Hepatocyte (in vitro differentiated cells): ENCODE measurements at regions not wholly inside any gene's neighbourhood (a gene's known extent, or its start where the extent isn't known, plus 50 kb on each side); places are given as distances from the start of the nearest gene placed in this dataset.

Source experiments
- DNase-seq: peaks from one replicate; pipeline ENCODE4 v3.0.0-alpha.2; 2016; ENCODE audit warnings: low spot score
- H2AFZ ChIP-seq: fragments of 200-600 bp; sonication (generic); 2 replicates; pipeline ENCODE4 v1.6.0; 2016; ENCODE audit warnings: antibody characterized with exemption, mild to moderate bottlenecking
- H3K27ac ChIP-seq: fragments of 200-600 bp; sonication (generic); 2 replicates; pipeline ENCODE4 v1.5.1; 2016; ENCODE audit warnings: mild to moderate bottlenecking
- H3K27me3 ChIP-seq: fragments of 200-600 bp; sonication (generic); 2 replicates; pipeline ENCODE4 v1.6.1; 2016
- H3K36me3 ChIP-seq: fragments of 200-600 bp; sonication (generic); replicated peaks from 2 replicates; pipeline ENCODE4 v1.5.1; 2016; ENCODE audit warnings: low read depth; ENCODE audit not compliant: insufficient read depth
- H3K4me1 ChIP-seq: fragments of 200-600 bp; sonication (generic); 2 replicates; pipeline ENCODE4 v1.5.1; 2016; ENCODE audit warnings: mild to moderate bottlenecking, moderate library complexity; ENCODE audit not compliant: insufficient read depth
- H3K4me2 ChIP-seq: fragments of 200-600 bp; sonication (generic); 2 replicates; pipeline ENCODE4 v1.6.0; 2016
- H3K4me3 ChIP-seq: fragments of 200-600 bp; sonication (generic); 2 replicates; pipeline ENCODE4 v1.5.1; 2016; ENCODE audit warnings: mild to moderate bottlenecking
- H3K79me2 ChIP-seq: fragments of 200-600 bp; sonication (generic); 2 replicates; pipeline ENCODE4 v1.6.0; 2017; ENCODE audit warnings: mild to moderate bottlenecking
- H3K9me2 ChIP-seq: fragments of 200-600 bp; sonication (generic); replicated peaks from 2 replicates; pipeline ENCODE4 v1.6.0; 2017; ENCODE audit warnings: mild to moderate bottlenecking; ENCODE audit not compliant: insufficient read depth
- H3K9me3 ChIP-seq: fragments of 200-600 bp; sonication (generic); 2 replicates; pipeline ENCODE4 v1.5.1; 2016; ENCODE audit warnings: low read depth, mild to moderate bottlenecking
- H4K20me1 ChIP-seq: fragments of 200-600 bp; sonication (generic); 2 replicates; pipeline ENCODE4 v1.6.0; 2016; ENCODE audit warnings: mild to moderate bottlenecking; ENCODE audit not compliant: insufficient read depth, poor library complexity, severe bottlenecking
- EZH2 ChIP-seq: fragments of 200-600 bp; sonication (generic); IDR thresholded peaks from 2 replicates; pipeline ENCODE4 v1.6.1; 2016; ENCODE audit warnings: antibody characterized with exemption, mild to moderate bottlenecking, borderline replicate concordance
- EZH2phosphoT487 ChIP-seq: fragments of 200-600 bp; sonication (generic); IDR thresholded peaks from one replicate; pipeline ENCODE4 v1.6.1; 2018; ENCODE audit warnings: antibody characterized with exemption, mild to moderate bottlenecking, low read depth, moderate library complexity; ENCODE audit not compliant: unreplicated experiment, severe bottlenecking
- WGBS: methylation state at CpG from one replicate; pipeline ENCODE4 v1.1.6; 2016; ENCODE audit warnings: low lambda C conversion rate; ENCODE audit errors: missing lambda C conversion rate; 5-methylcytosine and 5-hydroxymethylcytosine counted together
- TF ChIP-seq, protein P1 (sequence below): fragments of 200-600 bp; sonication (generic); IDR thresholded peaks from 2 replicates; pipeline ENCODE4 v1.5.1; 2016; ENCODE audit warnings: antibody characterized with exemption, mild to moderate bottlenecking; ENCODE audit not compliant: poor library complexity

DNA sequence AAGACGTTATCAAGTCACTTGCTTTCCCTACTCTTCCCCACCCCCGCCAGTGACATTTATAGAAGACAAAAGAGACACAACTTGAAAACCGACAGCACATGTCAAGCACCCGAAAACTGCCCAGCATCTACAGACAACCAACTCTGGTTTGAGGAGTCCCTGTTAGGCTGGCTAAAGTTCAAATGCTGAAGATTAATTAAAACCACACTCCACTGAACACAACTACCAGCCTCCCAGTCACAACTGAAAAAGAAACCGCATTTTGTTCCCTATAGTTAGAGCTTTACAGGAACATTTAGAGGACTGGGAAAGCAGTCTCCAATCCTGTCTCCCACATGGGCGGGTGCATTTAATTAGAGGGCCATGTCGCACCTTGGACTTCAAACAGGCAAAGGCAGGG is 73.0 kb upstream of the COX10 start:
- DNase-seq, result no peak
- peak overlapping the region; percentile 52 for H3K4me2 ChIP-seq

DNA sequence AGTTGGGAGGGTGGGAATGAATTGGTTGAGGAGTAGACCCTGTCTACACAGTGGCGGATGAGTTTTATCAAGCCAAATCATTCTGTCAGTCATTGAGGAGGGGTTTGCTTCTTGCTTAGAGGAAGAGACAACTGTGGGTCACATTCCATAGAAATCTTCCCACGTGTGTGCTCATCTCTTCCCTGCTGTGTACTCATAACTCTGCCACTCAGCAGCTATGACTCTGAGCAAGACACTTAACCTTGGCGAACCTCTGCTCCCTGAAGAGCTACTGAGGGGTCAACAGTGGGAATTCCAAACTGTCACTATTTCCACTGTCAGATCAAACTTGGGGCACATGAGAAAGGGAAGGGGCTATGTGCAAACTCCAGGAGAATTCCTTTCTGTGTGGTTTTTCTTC is 72.6 kb upstream of the COX10 start:
- Histone ChIP-seq H2AFZ (no peak overlapping the region), H3K79me2 (no peaks in the 10 kb centered on the region), H3K27me3 (no peaks in the 10 kb centered on the region), H3K36me3 (no peaks in the 10 kb centered on the region), H3K4me1 (no peaks in the 10 kb centered on the region), H3K27ac (no peak overlapping the region), H3K9me2 (no peaks in the 10 kb centered on the region), H3K9me3 (no peaks in the 10 kb centered on the region), H4K20me1 (no peaks in the 10 kb centered on the region), H3K4me2 (peak overlapping the region; percentile 52), H3K4me3 (no peak overlapping the region)
- WGBS, result 77% methylated on average over 3 of the region's 3 CpGs
- DNase-seq, result no peak
- TF ChIP-seq, protein P1, sequence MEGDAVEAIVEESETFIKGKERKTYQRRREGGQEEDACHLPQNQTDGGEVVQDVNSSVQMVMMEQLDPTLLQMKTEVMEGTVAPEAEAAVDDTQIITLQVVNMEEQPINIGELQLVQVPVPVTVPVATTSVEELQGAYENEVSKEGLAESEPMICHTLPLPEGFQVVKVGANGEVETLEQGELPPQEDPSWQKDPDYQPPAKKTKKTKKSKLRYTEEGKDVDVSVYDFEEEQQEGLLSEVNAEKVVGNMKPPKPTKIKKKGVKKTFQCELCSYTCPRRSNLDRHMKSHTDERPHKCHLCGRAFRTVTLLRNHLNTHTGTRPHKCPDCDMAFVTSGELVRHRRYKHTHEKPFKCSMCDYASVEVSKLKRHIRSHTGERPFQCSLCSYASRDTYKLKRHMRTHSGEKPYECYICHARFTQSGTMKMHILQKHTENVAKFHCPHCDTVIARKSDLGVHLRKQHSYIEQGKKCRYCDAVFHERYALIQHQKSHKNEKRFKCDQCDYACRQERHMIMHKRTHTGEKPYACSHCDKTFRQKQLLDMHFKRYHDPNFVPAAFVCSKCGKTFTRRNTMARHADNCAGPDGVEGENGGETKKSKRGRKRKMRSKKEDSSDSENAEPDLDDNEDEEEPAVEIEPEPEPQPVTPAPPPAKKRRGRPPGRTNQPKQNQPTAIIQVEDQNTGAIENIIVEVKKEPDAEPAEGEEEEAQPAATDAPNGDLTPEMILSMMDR, result no peak
- TF ChIP-seq EZH2phosphoT487 (no peak), EZH2 (no peak)

More for the DNA sequence above, 73.0 kb upstream of the COX10 start:
- H3K4me1 ChIP-seq, result no peaks in the 10 kb centered on the region
- no peaks in the 10 kb centered on the region for H3K9me3 ChIP-seq
- no peaks in the 10 kb centered on the region for H3K27me3 ChIP-seq
- H3K4me3 ChIP-seq, result no peak overlapping the region
- H3K9me2 ChIP-seq, result no peaks in the 10 kb centered on the region
- no peaks in the 10 kb centered on the region for H3K79me2 ChIP-seq
- TF ChIP-seq EZH2, result no peak
- TF ChIP-seq EZH2phosphoT487, result no peak
- TF ChIP-seq, protein P1, result no peak
- H4K20me1 ChIP-seq, result no peaks in the 10 kb centered on the region
- 53% methylated on average over 7 of the region's 7 CpGs for WGBS
- no peaks in the 10 kb centered on the region for H3K36me3 ChIP-seq
- no peak overlapping the region for H2AFZ ChIP-seq
- no peak overlapping the region for H3K27ac ChIP-seq

DNA sequence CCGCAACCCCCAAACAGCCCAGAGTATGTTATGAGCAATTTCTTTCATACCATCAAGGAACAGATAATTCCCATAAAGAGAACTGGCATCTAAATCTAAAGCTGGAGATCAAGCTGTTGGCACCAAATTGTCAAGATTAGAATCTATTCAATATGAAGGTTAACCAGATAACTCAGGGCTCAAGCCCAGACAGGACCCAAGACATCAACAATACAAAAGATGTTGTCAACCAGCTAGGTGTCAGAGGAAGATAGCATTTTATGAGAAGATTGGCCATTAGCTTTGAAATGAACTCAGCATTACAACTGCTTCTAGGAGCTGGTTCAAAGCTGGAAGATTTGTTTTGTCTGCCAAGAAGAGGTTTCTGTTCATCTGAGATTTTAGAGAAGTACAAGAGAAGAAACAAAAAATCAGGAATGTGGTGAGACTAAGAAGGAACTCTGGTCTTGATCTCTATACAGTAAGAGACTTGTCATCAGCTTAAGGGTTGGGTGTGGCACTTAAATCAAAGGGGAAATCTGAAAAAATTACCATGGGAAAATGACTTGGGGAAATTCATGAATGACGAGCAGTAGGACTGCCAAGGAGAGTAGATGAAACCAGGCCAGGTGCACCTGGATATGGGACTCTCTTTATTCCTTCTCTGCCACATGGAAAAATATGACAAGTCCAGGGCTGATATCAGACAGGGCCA is 64.2 kb upstream of the COX10 start:
- H2AFZ ChIP-seq, result no peak overlapping the region
- DNase-seq, result no peak
- no peaks in the 10 kb centered on the region for H3K36me3 ChIP-seq
- no peaks in the 10 kb centered on the region for H3K4me1 ChIP-seq
- no peaks in the 10 kb centered on the region for H3K9me2 ChIP-seq
- no peaks in the 10 kb centered on the region for H4K20me1 ChIP-seq
- no peak overlapping the region for H3K27ac ChIP-seq
- no peaks in the 10 kb centered on the region for H3K27me3 ChIP-seq
- H3K79me2 ChIP-seq, result no peaks in the 10 kb centered on the region
- no peak overlapping the region for H3K4me2 ChIP-seq
- H3K9me3 ChIP-seq, result no peaks in the 10 kb centered on the region
- WGBS, result 93% methylated on average over 2 of the region's 2 CpGs
- H3K4me3 ChIP-seq, result no peak overlapping the region
- TF ChIP-seq EZH2, result no peak
- TF ChIP-seq, protein P1, result no peak
- no peak for TF ChIP-seq EZH2phosphoT487
